Testis (tissue), 2 donors: ENCODE measurements at regions not wholly inside any gene's neighbourhood (a gene's known extent, or its start where the extent isn't known, plus 50 kb on each side); places are given as distances from the start of the nearest gene placed in this dataset.

Experiments used
- CTCF ChIP-seq, 3 experiments: fragments of 450-650 bp in 2 of 3; fragments of 200-600 bp in 1 of 3; sonication (generic) in 1 of 3; IDR thresholded peaks; one replicate each; pipeline ENCODE4 v1.5.1; 2016 to 2019; ENCODE audit warnings: antibody characterized with exemption in 3 of 3, mild to moderate bottlenecking in 2 of 3, moderate library complexity in 1 of 3
- POLR2A ChIP-seq: fragments of 450-650 bp; IDR thresholded peaks from one replicate; pipeline ENCODE4 v1.6.1; 2017; ENCODE audit warnings: antibody characterized with exemption, mild to moderate bottlenecking, moderate library complexity

- TF ChIP-seq CTCF (IDR thresholded peaks at IDR 0.05): no peak
- no peak for TF ChIP-seq POLR2A
Measured at GRCh38 chr12:58509116-58509885, 411.0 kb downstream of the LRIG3 start.
